ENCODE measurements at regions not wholly inside any gene's neighbourhood (a gene's known extent, or its start where the extent isn't known, plus 50 kb on each side); places are given as distances from the start of the nearest gene placed in this dataset.

GRCh38 chr13:82439159-82439904 lies 1442.9 kb downstream of the SLITRK1 start:
- Histone ChIP-seq H3K36me3 (ENCODE audit: insufficient read depth) (no peaks in the 10 kb centered on the region), H3K9me2 (ENCODE audit: insufficient read depth) (0 out of 2 replicates have a peak, but pooled peaks cover 3% of the 10 kb centered on the region), H3K4me1 (ENCODE audit: insufficient read depth) (no peaks in the 10 kb centered on the region), H3F3A (replicated peaks; ENCODE audit: low read depth) (no peaks in the 10 kb centered on the region), H3K4me3 (no peak overlapping the region), H2AFZ (no peak overlapping the region), H3K27ac (ENCODE audit: low read depth) (no peak overlapping the region), H3K79me2 (replicated peaks; ENCODE audit: insufficient read depth) (no peaks in the 10 kb centered on the region), H3K27me3 (ENCODE audit: insufficient read depth) (no peaks in the 10 kb centered on the region), H3K4me2 (no peak overlapping the region), H4K20me1 (replicated peaks; ENCODE audit: insufficient read depth) (no peaks in the 10 kb centered on the region)
- ATAC-seq (no peak), DNase-seq (ENCODE audit: low spot score) (no peak)
- Mint-ChIP-seq H3K27me3 (ENCODE audit: insufficient read depth, low read depth, poor library complexity) (no peaks in the 10 kb centered on the region), H3K9me3 (peaks cover 22% of the 10 kb centered on the region), H3K27ac (no peak overlapping the region), H3K4me1 (no peaks in the 10 kb centered on the region), H3K4me3 (no peak overlapping the region), H3K36me3 (ENCODE audit: low read depth) (peaks cover 25% of the 10 kb centered on the region)
- TF ChIP-seq NANOG (IDR thresholded peaks at IDR 0.05; ENCODE audit: borderline replicate concordance) (no peak), EZH2 (IDR thresholded peaks at IDR 0.05; ENCODE audit: low read depth, unreplicated experiment) (no peak), ZNF462 (CRISPR knock-in tag; IDR thresholded peaks at IDR 0.05) (no peak), STAT1 (IDR thresholded peaks at IDR 0.05; ENCODE audit: unreplicated experiment) (no peak), REST (IDR thresholded peaks at IDR 0.05; ENCODE audit: unreplicated experiment) (no peak), EZH2phosphoT487 (IDR thresholded peaks at IDR 0.05; ENCODE audit: unreplicated experiment) (no peak), ZNF331 (CRISPR knock-in tag; IDR thresholded peaks at IDR 0.05; ENCODE audit: low read depth) (no peak), CREB1 (CRISPR knock-in tag; IDR thresholded peaks at IDR 0.05; ENCODE audit: low read depth) (no peak), POLR2AphosphoS5 (IDR thresholded peaks at IDR 0.05; ENCODE audit: low read depth) (no peak), CTCF (conservative IDR thresholded peaks at IDR 0.05; ENCODE audit: low read depth in 2 of 2) (no peak), ZNF114 (CRISPR knock-in tag; IDR thresholded peaks at IDR 0.05) (no peak)
